GM19397 (cell line): ENCODE measurements at regions not wholly inside any gene's neighbourhood (a gene's known extent, or its start where the extent isn't known, plus 50 kb on each side); places are given as distances from the start of the nearest gene placed in this dataset.

Experiments used
- ATAC-seq: cut with Tn5 transposase; IDR thresholded peaks from one replicate; pipeline ENCODE4 v1.9.1; 2021; ENCODE audit warnings: mild to moderate bottlenecking, moderate library complexity; ENCODE audit not compliant: unreplicated experiment

- ATAC-seq: no peak
Measured at GRCh38 chr11:36876266-36876665, 278.2 kb upstream of the RAG2 start.

GRCh38 chr11:36874291-36874690 lies 276.3 kb upstream of the RAG2 start:
- no peak for ATAC-seq

- ATAC-seq: no peak
Measured at GRCh38 chr11:36870361-36870760, 272.3 kb upstream of the RAG2 start.

- no peak for ATAC-seq
Measured at GRCh38 chr11:36868380-36868779, 270.3 kb upstream of the RAG2 start.

GRCh38 chr11:36865846-36866245 lies 267.8 kb upstream of the RAG2 start:
- no peak for ATAC-seq

GRCh38 chr11:36854875-36855274 lies 256.8 kb upstream of the RAG2 start:
- no peak for ATAC-seq

GRCh38 chr11:36848660-36849059 lies 250.6 kb upstream of the RAG2 start:
- ATAC-seq: no peak

GRCh38 chr11:36840378-36840777 lies 242.3 kb upstream of the RAG2 start:
- ATAC-seq: no peak

GRCh38 chr11:36837831-36838437 lies 239.9 kb upstream of the RAG2 start:
- no peak for ATAC-seq

- no peak for ATAC-seq
Measured at GRCh38 chr11:36825251-36825650, 227.2 kb upstream of the RAG2 start.

GRCh38 chr11:36824349-36824748 lies 226.3 kb upstream of the RAG2 start:
- no peak for ATAC-seq

- ATAC-seq: no peak
Measured at GRCh38 chr11:36822829-36823228, 224.8 kb upstream of the RAG2 start.

GRCh38 chr11:36818410-36818809 lies 220.4 kb upstream of the RAG2 start:
- no peak for ATAC-seq

- no peak for ATAC-seq
Measured at GRCh38 chr11:36817336-36817965, 219.4 kb upstream of the RAG2 start.

GRCh38 chr11:36809303-36809702 lies 211.3 kb upstream of the RAG2 start:
- no peak for ATAC-seq

- no peak for ATAC-seq
Measured at GRCh38 chr11:36807871-36808270, 209.8 kb upstream of the RAG2 start.

GRCh38 chr11:36803084-36803483 lies 205.0 kb upstream of the RAG2 start:
- no peak for ATAC-seq

- no peak for ATAC-seq
Measured at GRCh38 chr11:36792996-36793914, 195.2 kb upstream of the RAG2 start.

GRCh38 chr11:36791957-36792356 lies 193.9 kb upstream of the RAG2 start:
- no peak for ATAC-seq

GRCh38 chr11:36790526-36790925 lies 192.5 kb upstream of the RAG2 start:
- no peak for ATAC-seq

GRCh38 chr11:36783808-36784207 lies 185.8 kb upstream of the RAG2 start:
- no peak for ATAC-seq

GRCh38 chr11:36779791-36780190 lies 181.8 kb upstream of the RAG2 start:
- ATAC-seq: no peak
